ENCODE measurements at regions not wholly inside any gene's neighbourhood (a gene's known extent, or its start where the extent isn't known, plus 50 kb on each side); places are given as distances from the start of the nearest gene placed in this dataset.

DNA sequence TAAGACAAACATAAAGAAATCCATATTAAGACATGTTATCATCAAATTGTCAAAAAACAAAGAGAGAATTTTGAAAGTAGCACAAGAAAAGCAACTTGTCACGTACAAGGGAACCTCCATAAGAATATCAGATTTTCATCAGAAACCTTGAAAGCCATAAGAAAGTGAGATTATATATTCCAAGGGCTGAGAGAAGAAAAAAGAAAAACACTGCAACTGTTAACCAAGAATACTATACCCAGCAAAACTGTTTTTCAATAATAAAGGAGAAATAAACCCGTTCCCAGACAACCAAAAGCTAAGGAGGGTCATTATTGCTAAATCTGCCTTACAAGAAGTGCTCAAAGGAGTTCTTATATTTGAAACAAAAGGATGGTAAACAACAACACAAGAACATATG lies 94.7 kb upstream of the TSPAN8 start:
- no peak overlapping the region for H3K4me3 ChIP-seq
- H3K27ac ChIP-seq = no peak overlapping the region
- DNase-seq = no peak
- H3K9me3 ChIP-seq = no peaks in the 10 kb centered on the region
- no peak overlapping the region for H3K9ac ChIP-seq (ENCODE audit: low read depth in 2 of 2, low read length in 2 of 2)
- H3K27me3 ChIP-seq = no peaks in the 10 kb centered on the region
- intact Hi-C loops (cut with DNase I) = no loop called here
- TF ChIP-seq, protein P1, sequence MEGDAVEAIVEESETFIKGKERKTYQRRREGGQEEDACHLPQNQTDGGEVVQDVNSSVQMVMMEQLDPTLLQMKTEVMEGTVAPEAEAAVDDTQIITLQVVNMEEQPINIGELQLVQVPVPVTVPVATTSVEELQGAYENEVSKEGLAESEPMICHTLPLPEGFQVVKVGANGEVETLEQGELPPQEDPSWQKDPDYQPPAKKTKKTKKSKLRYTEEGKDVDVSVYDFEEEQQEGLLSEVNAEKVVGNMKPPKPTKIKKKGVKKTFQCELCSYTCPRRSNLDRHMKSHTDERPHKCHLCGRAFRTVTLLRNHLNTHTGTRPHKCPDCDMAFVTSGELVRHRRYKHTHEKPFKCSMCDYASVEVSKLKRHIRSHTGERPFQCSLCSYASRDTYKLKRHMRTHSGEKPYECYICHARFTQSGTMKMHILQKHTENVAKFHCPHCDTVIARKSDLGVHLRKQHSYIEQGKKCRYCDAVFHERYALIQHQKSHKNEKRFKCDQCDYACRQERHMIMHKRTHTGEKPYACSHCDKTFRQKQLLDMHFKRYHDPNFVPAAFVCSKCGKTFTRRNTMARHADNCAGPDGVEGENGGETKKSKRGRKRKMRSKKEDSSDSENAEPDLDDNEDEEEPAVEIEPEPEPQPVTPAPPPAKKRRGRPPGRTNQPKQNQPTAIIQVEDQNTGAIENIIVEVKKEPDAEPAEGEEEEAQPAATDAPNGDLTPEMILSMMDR (IDR thresholded peaks at IDR 0.05) = no peak
- no peaks in the 10 kb centered on the region for H3K36me3 ChIP-seq
- no peaks in the 10 kb centered on the region for H3K4me1 ChIP-seq

DNA sequence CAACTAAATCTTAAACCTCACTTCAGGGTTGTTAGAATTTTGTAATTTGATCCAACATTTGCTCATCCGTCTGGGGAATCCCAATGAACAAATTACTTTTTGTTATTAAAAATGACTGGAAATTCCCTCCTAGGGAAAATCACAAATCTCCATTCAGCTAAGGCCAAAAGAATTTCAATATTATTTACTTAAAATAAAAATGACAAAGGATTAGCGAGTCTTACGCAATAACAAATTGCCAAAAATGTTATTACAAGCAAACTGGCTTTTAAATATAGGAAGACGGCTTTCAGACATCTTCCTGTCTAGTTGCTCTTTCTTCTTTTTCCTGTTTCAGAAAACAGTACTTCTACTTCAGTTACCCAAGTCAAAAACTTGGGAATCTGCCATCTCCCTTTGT lies 92.4 kb upstream of the TSPAN8 start:
- no peaks in the 10 kb centered on the region for H3K9me3 ChIP-seq
- H3K27me3 ChIP-seq = no peaks in the 10 kb centered on the region
- no peak overlapping the region for H3K4me3 ChIP-seq
- intact Hi-C loops (cut with DNase I) = no loop called here
- H3K27ac ChIP-seq = no peak overlapping the region
- no peaks in the 10 kb centered on the region for H3K36me3 ChIP-seq
- no peaks in the 10 kb centered on the region for H3K4me1 ChIP-seq
- no peak overlapping the region for H3K9ac ChIP-seq (ENCODE audit: low read depth in 2 of 2, low read length in 2 of 2)
- TF ChIP-seq, protein P1 (IDR thresholded peaks at IDR 0.05) = no peak
- no peak for DNase-seq

DNA sequence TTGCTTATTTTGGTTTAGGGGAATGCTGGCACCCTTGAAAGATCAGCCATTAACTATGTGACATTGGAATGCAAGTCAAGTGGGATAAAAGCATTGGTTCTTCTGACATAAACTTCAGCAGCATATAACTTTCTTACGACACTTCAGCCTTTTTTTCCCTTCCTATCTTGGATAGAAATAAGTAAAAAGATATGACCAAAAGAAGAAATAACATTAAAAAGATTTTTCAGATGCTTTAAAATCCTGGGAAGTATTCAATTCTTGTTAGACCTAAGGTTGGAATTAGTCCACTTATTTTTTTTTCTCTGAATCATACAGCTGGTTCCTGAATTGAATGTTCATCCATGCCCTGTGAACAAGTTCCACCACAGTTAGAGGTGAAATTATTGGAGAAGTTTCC lies 85.6 kb upstream of the TSPAN8 start:
- H3K9me3 ChIP-seq = no peaks in the 10 kb centered on the region
- H3K27me3 ChIP-seq = no peaks in the 10 kb centered on the region
- no peaks in the 10 kb centered on the region for H3K4me1 ChIP-seq
- TF ChIP-seq, protein P1 (IDR thresholded peaks at IDR 0.05) = no peak
- DNase-seq = no peak
- intact Hi-C loops (cut with DNase I) = no loop called here
- H3K27ac ChIP-seq = no peak overlapping the region
- no peak overlapping the region for H3K4me3 ChIP-seq
- no peaks in the 10 kb centered on the region for H3K36me3 ChIP-seq
- no peak overlapping the region for H3K9ac ChIP-seq (ENCODE audit: low read depth in 2 of 2, low read length in 2 of 2)

DNA sequence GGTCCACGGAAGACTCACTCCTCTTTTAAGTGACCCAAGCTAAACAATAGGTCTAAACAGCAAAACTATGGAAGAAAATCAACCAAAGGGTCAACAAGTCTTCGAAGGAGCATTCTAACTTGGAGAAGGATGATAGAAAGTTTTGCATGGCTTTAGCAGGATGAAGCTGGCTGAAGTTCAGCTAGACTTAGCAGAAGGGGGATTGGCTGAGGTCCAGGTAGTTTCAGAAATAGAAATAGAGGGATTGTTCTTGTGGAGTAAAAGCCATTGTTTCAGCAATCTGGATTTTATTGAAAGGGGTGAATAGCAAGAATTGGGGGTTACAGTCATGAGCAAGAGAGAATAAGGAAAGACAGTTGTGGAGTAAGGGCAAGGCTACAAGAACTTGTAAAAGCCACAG lies 84.7 kb upstream of the TSPAN8 start:
- Histone ChIP-seq H3K4me1 (no peaks in the 10 kb centered on the region), H3K27ac (no peak overlapping the region), H3K27me3 (no peaks in the 10 kb centered on the region), H3K9ac (ENCODE audit: low read depth in 2 of 2, low read length in 2 of 2) (no peak overlapping the region), H3K36me3 (no peaks in the 10 kb centered on the region), H3K4me3 (no peak overlapping the region), H3K9me3 (no peaks in the 10 kb centered on the region)
- TF ChIP-seq, protein P1 (IDR thresholded peaks at IDR 0.05) = no peak
- intact Hi-C loops (cut with DNase I) = no loop called here
- DNase-seq = no peak

DNA sequence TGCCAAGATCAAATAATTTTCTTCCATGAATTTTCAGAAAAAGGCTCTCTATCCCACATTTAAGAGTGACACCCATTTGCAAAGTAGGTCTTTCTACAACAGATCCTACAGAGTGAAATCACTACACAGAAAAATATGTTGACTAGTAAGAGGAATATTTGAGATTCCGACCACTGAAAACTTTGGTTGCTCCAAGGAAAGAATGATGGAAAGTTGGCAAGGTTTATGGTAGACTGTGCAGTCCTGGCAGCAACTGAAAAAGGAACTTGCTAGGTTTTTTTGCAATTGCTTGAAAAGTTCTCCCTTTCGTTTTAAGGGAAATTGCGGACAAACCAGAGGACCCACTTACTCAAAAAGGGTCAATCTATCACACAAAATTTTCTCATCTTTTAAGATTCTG lies 83.1 kb upstream of the TSPAN8 start:
- intact Hi-C loops (cut with DNase I) = no loop called here
- no peak overlapping the region for H3K27ac ChIP-seq
- H3K4me3 ChIP-seq = no peak overlapping the region
- no peak for DNase-seq
- H3K9ac ChIP-seq (ENCODE audit: low read depth in 2 of 2, low read length in 2 of 2) = no peak overlapping the region
- H3K4me1 ChIP-seq = no peaks in the 10 kb centered on the region
- TF ChIP-seq, protein P1 (IDR thresholded peaks at IDR 0.05) = no peak
- H3K27me3 ChIP-seq = no peaks in the 10 kb centered on the region
- H3K36me3 ChIP-seq = no peaks in the 10 kb centered on the region
- H3K9me3 ChIP-seq = no peaks in the 10 kb centered on the region

- Histone ChIP-seq H3K4me3 (no peak overlapping the region), H3K36me3 (no peaks in the 10 kb centered on the region), H3K9ac (ENCODE audit: low read depth in 2 of 2, low read length in 2 of 2) (no peak overlapping the region), H3K27me3 (no peaks in the 10 kb centered on the region), H3K9me3 (no peaks in the 10 kb centered on the region), H3K27ac (no peak overlapping the region), H3K4me1 (no peaks in the 10 kb centered on the region)
- TF ChIP-seq, protein P1 (IDR thresholded peaks at IDR 0.05) = no peak
- no peak for DNase-seq
- intact Hi-C loops (cut with DNase I) = no loop called here
These were observed 81.9 kb upstream of the TSPAN8 start for GRCh38 chr12:71239731-71240130.
